GM12865 (cell line): ENCODE measurements at regions not wholly inside any gene's neighbourhood (a gene's known extent, or its start where the extent isn't known, plus 50 kb on each side); places are given as distances from the start of the nearest gene placed in this dataset.
A peak's percentile ranks its signal among the peaks of the same experiment; 100 is the strongest.

Experiments
- DNase-seq: peaks from one replicate; pipeline ENCODE4 v3.0.0; 2010; ENCODE audit warnings: low read depth
- H3K4me3 ChIP-seq: 2 replicates; pipeline ENCODE4 v1.5.1; 2011; ENCODE audit warnings: mild to moderate bottlenecking, low read depth, low read length, control low read depth
- CTCF ChIP-seq: IDR thresholded peaks from 2 replicates; pipeline ENCODE4 v1.5.1; 2011; ENCODE audit warnings: low read length, control low read depth, low read depth, inconsistent platforms; ENCODE audit not compliant: insufficient read depth; ENCODE audit errors: missing control alignments

GRCh38 chr1:222026280-222026679 lies 284.4 kb upstream of the DUSP10 start:
- no peak for TF ChIP-seq CTCF
- H3K4me3 ChIP-seq: no peak overlapping the region
- no peak for DNase-seq

- no peak for TF ChIP-seq CTCF
- DNase-seq: peak; percentile 24
- H3K4me3 ChIP-seq: no peak overlapping the region
These were observed 281.1 kb upstream of the DUSP10 start for GRCh38 chr1:222023025-222023424.

GRCh38 chr1:222021129-222021528 lies 279.2 kb upstream of the DUSP10 start:
- TF ChIP-seq CTCF: no peak
- no peak for DNase-seq
- H3K4me3 ChIP-seq: no peak overlapping the region

- no peak for DNase-seq
- TF ChIP-seq CTCF: no peak
- H3K4me3 ChIP-seq: no peak overlapping the region
These were observed 278.7 kb upstream of the DUSP10 start for GRCh38 chr1:222020553-222020952.

- TF ChIP-seq CTCF: no peak
- H3K4me3 ChIP-seq: no peak overlapping the region
- no peak for DNase-seq
These were observed 277.1 kb upstream of the DUSP10 start for GRCh38 chr1:222019029-222019428.

- no peak for DNase-seq
- no peak for TF ChIP-seq CTCF
- H3K4me3 ChIP-seq: no peak overlapping the region
These were observed 276.2 kb upstream of the DUSP10 start for GRCh38 chr1:222018041-222018440.

- H3K4me3 ChIP-seq: no peak overlapping the region
- no peak for DNase-seq
- TF ChIP-seq CTCF: no peak
These were observed 273.8 kb upstream of the DUSP10 start for GRCh38 chr1:222015686-222016085.
